Esophagus squamous epithelium (tissue), 4 donors: ENCODE measurements at regions not wholly inside any gene's neighbourhood (a gene's known extent, or its start where the extent isn't known, plus 50 kb on each side); places are given as distances from the start of the nearest gene placed in this dataset.
"Not testable (repeated sequence)": the region's sequence is repeated elsewhere in the genome, so short reads cannot be mapped to it uniquely, and the experiment has no call there.

Experiments
- CTCF ChIP-seq, 6 experiments: fragments of 450-650 bp in 4 of 6; fragments of 200-600 bp in 2 of 6; sonication (generic) in 2 of 6; IDR thresholded peaks; one replicate each; pipeline ENCODE4 v1.5.1; 2016 to 2019; ENCODE audit warnings: antibody characterized with exemption in 6 of 6, mild to moderate bottlenecking in 4 of 6, moderate library complexity in 4 of 6
- POLR2A ChIP-seq, 4 donors: fragments of 450-650 bp; IDR thresholded peaks; one replicate each; pipeline ENCODE4 v1.6.1; 2017; ENCODE audit warnings: antibody characterized with exemption in 4 of 4, mild to moderate bottlenecking in 4 of 4, moderate library complexity in 3 of 4

GRCh38 chr20:53773066-53773791 lies 179.6 kb upstream of the ZNF217 start:
- not testable (repeated sequence) for TF ChIP-seq CTCF, POLR2A (IDR thresholded peaks at IDR 0.05)
